NCI-H226 (cell line): ENCODE measurements at regions not wholly inside any gene's neighbourhood (a gene's known extent, or its start where the extent isn't known, plus 50 kb on each side); places are given as distances from the start of the nearest gene placed in this dataset.
"Not testable (repeated sequence)": the region's sequence is repeated elsewhere in the genome, so short reads cannot be mapped to it uniquely, and the experiment has no call there.

Experiments used
- DNase-seq: peaks from one replicate; pipeline ENCODE4 v3.0.0-alpha.2; 2015

DNA sequence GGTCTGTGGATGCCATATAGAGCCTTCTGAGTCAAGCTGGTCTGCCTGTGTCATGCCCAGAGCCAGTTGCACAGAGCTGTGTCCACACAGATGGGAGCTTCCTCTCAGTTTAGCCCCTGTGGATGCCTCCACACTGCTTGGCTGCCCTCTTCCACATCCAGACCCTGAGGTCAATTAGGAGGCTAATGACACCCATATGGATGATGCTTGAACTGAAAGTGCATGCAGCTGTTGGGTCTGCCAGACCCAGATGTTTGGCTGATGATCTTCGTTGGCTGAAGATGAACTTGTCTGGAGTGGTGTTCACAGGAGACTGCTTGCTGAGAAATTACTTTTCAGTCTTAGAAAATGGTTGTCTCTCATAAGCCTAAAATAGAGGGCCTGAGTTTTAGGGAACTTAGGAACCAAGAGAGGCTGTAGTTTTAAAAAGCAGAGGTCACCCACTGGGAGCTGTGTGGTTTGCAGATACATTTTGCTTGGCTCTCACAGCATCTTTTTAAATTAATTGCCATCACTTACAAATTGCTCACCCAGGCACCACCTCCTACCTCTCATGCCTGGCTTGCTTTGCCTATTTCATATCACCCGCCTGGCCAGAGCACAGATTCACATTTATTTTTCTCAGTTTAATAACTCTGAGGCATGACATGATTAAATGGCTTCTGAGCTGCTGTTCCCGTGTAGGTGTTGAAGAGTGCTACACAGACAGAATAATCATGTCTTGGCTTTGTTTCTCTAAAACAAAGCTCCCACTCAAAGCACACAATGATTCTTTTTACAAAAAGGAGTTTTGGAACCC is 176.1 kb downstream of the MINAR1 start:
- no peak for DNase-seq

DNA sequence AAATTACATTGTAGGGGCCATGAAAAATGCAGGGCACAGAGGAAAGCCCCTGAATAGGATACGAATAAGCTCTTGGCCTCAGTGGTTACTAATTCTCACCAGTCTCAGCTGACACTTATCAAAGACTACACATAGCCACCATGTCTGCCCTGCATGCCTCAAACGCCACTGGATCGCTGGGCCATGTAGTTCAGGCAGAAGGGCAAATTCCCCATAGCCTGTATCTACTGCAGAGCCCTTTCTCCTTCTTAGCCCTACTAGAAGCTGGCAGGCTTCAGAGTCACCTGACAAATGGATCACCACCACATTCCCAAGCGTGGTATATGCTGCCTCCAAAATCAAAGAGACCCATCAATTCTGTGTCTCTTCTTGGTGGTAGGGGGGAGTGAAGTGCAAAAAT is 177.4 kb downstream of the MINAR1 start:
- no peak for DNase-seq

DNA sequence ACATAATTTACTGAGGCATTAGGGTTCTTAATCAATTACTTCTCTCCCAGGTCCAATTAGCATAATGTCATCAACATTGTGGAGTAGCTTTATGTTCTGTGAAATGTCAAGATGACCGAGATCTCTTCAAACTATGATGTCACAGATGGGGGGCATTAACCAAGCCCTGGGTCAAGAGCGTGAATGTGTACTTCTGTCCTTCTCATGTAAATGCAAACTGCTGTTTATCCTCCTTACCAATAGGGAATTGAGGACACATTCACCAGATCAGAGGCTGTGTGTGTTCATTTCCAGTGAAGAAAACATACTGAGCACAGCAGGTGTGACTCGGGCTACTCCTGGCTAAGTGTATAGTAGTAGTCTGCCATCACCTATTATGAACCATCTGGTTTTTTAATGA is 177.9 kb downstream of the MINAR1 start:
- no peak for DNase-seq

DNA sequence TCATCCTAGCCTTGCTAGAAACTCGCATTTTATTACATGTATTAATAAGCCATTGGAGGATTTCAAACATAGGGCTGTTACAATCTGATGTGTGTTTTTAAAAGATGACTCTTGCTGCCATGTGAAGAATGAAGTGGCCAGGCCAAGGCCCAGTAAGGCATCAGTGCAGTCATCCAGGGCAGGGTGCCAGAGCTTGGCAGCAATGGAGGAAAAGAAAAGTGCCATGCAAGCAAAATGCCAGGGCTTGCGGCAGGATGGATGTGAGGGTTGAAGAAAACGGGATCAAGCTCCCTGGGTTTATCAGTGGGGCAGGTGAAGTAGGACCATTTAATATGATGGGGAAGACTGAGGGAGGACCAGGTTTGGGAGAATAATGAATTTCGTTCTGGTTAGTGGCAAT is 183.6 kb downstream of the MINAR1 start:
- DNase-seq: no peak

DNA sequence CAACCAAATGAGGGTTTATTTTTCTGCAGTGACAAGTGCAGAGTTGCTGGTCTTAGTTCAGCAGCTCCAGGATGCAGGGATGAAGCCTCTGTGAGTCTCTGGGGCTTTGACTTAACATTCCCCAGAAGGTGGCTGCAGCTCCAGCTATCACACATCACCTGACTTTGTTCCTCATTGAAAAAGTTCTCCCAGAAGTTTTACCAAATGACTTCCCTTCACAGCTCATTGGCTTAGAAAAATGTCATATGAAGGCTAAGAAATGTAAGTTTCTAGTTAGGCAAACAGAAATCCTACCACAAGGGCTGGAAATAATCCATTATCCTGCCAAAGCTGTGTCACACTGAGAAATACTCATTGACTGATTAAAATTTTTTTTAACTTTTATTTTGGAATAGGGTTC is 184.9 kb downstream of the MINAR1 start:
- no peak for DNase-seq

DNA sequence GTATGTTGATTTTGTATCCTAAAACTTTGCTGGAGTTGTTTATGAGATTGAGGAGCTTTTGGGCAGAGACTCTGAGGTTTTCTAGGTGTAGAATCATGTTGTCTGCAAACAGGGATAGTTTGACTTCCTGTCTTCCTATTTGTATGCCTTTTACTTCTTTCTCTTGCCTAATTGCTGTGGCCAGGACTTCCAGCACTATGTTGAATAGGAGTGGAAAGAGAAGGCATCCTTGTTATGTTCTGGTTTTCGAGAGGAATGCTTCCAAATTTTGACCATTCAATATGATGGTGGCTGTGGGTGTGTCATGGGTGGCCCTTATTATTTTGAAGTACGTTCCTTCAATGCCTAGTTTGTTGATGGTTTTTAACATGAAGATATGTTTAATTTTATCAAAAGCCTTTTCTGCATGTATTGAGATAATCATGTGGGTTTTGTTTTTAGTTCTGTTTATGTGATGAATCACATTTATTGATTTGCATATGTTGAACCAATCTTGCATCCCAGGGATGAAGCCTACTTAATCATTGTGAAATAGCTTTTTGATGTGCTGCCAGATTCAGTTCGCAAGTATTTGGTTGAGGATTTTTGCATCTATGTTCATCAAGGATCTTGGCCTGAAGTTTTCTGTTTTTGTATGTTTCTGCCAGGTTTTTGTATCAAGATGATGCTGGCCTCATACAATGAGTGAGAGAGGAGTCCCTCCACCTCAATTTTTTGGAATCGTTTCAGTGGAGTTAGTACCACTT is 188.1 kb downstream of the MINAR1 start:
- no peak for DNase-seq

DNA sequence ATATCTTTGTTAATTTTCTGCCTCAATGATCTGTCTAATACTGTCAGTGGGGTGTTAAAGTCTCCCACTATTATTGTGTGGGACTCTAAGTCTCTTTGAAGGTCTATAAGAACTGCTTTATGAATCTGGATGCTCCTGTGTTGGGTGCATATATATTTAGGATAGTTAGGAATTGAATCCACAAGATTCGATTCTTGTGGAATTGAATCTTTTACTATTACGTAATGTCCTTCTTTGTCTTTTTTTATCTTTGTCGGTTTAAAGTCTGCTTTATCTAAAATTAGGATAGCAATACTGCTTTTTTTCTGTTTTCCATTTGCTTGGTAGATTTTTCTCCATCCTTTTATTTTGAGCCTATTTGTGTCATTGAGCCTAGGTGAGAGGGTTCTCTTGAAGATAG is 189.7 kb downstream of the MINAR1 start:
- DNase-seq: not testable (repeated sequence)

DNA sequence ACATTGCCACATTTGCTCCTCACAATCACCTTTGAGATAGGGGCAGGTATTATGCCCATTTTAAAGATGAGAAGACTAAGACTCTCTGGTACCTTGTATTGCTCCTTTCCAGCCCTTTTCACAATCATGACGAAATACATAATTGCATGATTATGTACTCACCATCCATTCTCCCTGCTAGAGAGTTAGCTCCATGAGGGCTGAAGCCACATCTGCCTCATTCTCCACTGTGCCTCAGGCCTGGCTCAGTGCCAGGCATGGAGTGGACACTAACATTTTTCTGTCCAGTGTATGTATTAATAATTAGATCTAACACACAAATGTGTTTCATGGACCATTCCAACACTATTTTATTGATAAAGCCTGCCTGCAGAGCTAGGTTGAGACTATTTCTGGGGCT is 191.4 kb downstream of the MINAR1 start:
- no peak for DNase-seq

DNA sequence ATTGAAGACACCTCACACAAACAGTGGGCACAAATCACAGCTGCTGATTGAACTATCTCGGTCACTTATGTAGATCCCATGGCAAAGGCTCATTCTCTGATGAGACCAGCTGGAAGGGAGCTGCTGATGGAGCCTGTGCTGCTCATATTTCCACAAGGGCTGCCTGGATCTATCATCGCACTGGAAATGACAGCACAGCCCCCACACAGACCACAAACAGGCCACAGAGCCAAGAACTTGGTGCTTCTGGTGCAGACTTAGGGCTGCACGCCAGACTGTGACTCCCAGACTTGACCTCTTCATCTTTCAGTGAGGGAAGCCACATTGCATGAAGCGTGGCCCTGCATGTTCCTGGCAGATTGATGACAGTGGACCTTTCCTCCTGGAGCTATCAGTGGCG is 197.6 kb downstream of the MINAR1 start:
- no peak for DNase-seq

DNA sequence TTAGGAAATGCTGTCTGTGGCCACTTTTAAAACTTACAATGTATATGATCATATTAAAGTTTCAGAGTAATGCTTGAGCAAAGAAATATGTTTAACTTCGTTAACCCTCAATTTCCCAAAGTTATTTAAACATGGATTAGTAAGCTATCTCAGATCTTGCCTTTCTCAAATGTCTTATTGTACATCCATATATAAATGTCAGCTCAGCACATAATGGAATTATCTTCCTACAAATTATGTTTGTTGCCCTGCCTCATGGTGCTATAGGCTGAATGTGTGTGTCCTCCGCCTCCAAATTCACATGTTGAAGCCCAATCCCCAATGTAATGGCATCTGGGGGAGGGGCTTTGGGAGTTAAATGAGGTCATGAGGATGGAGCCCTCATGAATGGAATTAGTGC is 200.3 kb downstream of the MINAR1 start:
- no peak for DNase-seq

DNA sequence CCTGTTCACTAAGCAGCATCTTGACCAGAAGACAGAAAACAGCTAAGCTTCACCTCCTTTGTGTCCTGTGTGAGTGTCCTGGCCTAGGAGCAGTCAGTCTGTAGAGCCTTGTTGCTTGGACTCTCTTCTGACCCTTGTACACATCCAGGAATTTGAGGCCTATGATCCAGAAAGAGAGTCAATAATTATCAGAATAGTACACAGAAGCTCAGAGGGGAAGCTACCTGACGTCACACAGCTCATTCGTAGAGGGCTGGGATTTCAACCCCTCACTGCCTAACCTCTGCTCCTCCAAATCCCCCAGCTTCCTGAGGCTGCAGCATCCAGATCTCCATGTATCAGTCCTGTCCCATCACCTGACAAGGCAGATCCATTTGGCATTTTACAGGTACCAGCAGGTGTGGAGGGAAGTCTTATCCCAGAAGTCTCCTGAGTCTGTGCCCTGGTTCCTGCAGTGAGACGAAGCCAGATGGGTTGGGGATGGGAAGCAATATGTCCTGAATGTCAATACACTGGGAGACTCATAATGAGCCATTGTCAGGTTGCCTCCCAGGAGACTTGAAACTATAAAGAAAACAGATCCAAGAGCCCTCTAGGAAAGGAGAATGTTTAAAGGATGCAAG is 203.1 kb downstream of the MINAR1 start:
- DNase-seq: no peak

DNA sequence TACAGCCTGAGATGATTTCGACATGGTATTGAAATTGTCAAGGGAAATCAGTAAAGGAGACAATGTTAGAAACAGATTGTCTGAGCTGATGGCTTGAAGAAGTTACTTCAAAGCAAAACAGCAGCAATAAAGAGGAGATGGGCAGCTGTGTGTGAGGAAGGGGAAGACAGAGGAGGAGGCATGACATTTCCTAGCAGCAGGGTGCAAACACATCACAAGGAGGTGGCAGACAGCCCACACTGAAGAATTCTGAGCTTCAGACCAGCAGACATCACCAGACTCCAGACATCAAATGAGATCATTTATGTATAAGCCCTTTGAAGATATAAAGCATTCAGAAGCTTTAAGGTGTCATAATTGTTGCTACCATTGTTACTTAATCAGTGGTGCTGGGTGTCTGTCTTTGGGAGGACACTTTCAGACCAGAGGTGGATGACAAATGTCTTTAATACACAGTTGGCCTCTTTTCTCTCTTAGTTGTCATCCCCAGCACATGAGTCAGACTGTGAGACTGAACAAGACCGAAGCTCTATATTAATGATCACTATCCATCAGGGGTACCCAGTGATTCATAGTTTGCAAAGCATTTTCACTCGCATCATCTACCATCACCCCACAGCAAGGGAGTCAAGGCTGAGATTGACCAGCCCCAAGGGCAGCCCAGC is 203.9 kb downstream of the MINAR1 start:
- DNase-seq: no peak

DNA sequence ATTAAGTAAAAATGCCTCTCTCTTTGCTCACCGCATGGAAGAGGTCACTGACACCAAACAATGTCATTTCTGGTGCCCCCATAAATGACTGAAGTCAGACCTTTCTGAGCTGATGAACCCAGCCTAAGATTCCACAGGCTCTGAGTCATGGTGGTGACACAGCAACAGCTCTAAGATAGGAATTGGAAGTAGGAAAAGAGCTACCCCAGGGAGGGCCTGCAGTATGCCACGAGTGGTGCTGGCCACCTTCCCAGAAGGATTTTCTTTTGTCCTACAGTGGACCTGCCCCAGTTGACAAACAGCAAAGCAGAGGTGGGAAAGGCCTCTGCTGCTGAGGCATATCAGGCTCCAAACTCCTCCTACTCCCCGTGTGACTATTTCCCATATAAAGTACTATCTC is 208.1 kb downstream of the MINAR1 start:
- peak; percentile 71 for DNase-seq

DNA sequence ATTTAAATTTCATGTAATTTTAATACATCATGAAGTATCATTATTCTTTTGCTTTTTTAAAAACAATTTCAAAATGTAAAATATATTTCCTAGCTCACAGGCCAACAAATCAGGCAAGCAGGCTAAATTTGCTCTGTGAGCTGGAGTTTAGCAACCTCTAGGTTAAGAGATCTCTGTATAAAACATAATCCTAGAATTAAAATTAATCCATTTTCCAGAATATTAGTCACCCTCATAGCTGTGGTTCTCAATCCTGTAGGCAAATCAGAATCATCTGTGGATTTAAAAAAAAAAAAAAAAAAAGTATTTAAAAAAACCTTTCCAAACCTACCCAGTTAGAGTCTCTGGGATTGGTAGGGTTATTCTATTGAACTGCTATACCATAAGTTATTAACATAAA is 209.7 kb downstream of the MINAR1 start:
- no peak for DNase-seq

DNA sequence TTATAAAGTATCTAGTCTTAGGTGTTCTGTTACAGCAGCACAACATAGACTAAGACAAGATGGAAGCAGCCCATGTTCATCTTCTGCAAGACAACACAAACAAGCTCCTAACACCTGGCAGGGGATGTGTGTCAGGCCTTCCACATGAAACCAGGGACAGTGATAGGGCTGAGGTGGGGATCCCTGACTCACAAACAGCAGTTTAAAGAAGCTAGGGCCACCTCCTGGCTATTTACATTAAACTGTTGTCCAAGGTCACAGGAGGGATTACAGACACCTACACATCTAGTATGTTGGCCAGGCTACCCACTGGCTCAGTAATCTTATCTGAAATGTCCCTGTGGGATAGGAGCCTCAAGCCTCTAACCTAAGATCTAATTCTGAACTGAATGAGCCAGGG is 211.3 kb downstream of the MINAR1 start:
- no peak for DNase-seq

DNA sequence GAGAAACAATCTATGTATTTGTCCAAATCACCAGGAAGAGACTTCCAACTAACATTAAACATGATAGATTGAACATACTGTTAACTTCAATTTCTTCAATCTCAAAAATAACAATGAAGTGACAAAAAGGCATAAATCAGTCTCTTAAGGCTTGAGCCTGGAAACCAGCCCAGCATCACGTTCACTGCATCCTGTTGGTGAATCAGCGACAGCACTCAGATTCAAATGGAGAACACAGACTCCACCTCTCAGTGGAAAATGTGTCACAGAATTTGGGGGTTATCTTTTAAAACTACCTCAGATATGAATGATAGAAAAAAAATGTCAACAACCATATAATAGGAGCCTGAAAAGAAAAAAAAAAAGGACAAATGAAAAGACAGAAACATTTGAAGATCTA is 212.0 kb downstream of the MINAR1 start:
- DNase-seq: peak; percentile 57

DNA sequence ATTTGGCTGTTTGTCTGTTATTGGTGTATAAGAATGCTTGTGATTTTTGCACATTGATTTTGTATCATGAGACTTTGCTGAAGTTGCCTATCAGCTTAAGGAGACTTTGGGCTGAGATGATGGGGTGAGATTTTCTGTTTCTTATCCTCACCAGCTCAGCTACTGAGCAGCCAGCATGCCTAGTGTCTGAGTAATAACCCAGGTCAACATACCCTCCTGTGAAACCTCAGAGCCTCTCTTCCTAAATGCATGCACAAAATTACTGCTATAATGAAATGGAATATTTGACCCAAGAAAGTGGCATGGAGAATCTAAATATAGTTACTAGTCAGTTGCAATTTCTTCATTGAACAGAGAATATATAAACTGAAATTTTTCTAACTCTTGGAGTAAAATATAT is 220.8 kb downstream of the MINAR1 start:
- DNase-seq: not testable (repeated sequence)

DNA sequence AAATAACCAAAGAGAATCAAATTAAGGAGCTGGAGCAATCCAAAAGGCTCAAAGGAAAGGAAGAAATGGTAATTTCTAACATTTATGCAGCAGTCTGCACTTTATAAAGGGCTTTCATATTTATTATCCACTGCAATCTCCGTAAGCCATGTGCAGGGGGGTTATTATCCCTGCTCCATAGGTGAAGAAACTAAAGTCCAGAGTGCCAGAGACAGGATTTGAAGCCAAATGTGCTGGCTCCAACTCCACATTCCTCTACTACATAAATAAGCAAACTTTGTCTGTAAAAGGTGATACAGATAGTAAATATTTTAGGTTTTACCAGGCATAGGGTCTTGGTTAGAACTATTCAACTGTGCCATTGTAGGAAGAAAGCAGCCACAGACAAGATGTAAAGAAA is 221.4 kb downstream of the MINAR1 start:
- no peak for DNase-seq

DNA sequence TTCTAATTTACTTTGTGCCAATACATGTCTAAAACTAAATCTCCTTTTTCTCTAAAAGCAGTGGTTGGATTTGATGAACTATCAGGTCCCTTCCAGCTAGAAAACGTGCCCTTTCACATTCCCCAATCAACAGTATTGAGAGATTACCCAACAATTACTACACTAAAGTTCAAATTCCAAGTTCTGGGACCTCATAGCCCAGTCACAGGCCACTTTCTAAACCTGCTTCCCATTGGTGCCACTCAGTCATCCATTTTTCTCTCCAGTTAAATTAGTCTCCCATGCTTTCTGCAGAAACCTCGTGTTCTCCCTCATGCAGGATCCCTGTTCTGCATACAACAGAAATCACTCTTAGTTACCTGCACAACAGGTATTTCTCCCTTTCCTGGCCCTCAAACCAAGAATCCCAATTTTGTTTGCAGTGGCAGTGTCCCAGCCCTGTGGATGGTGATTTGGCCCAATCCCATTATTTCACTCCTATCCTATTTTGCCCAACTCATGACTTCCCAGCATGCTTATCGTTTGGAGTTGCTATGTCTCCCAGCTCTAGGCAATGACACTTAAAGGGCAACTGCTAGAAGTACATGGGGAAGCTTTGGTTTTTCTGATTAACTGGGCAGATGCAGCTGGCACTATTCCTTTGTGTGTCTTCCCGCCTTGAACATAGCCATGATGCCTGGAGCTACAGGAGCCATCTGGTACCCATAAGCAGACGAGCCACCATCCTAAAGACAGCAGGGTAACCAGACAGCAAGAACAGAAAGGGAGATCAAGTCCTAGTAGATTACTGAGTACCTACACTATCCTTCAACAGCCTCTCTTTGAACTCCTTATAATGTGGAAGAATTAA is 224.2 kb downstream of the MINAR1 start:
- no peak for DNase-seq

DNA sequence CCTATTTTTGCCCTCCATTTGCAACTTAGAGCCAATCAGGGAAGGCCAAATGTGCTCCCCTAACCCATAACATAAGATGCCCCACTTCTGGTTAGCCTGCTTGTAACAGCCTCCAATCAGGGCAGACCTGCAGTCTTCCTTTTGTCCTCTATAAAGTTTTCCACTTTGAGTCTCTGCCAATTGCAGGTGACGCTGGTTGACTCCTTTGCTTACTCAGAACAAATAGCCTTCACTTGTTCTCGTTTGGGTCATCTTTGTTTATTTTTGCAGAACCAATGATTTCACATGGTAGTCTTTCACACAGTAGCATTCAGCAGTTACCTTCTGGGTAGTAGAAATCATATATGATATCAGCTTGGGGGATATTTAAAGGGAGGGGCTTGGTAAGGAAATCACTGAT is 225.6 kb downstream of the MINAR1 start:
- DNase-seq: no peak

DNA sequence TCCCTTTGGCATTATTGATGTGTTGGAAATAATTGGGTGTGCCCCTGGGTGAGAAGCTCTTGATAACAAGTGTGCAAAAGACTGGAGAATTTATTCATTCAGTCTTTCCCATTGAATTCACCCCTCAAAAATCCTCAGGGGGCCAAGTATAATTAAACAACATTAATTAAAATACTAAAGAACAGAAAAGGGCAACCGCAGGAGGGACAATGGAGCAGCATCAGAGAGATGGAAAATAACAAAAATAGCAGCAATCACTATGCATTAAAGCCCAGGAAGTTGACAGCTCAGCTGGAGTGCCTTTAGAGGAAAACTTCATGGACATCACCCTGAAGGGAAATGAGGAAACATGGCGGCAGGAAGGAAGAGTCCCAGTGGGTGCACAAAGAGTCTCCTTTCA is 227.6 kb downstream of the MINAR1 start:
- DNase-seq: no peak

DNA sequence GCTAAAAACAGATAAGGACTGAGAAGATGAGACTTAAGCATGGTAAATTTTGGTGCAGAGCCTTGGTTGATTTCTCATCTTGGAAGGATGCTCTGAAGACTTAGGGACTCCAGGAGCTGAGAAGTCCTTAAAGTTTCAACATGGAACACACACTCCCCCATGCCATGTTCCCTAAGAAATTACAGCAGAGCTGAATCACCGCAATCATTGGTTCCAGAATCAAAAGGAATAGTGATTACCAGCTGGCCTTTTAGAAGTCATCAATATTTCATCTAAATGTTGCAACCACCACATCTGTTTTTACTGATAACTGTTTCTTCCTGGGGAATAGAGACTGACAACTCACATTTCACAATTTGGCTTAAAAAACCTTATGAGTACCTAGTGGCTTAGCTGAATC is 229.3 kb downstream of the MINAR1 start:
- no peak for DNase-seq
